H1 (cell line): ENCODE measurements at regions not wholly inside any gene's neighbourhood (a gene's known extent, or its start where the extent isn't known, plus 50 kb on each side); places are given as distances from the start of the nearest gene placed in this dataset.

Experiments
- CTCF ChIA-PET: fragments of 300-600 bp; sonication (Branson Sonifier 250); formaldehyde crosslinking; loops from one replicate; lab custom pipeline; 2021; ENCODE audit not compliant: partially characterized antibody; lab: Charles Lee
- POLR2A ChIA-PET: fragments of 300-600 bp; sonication (Branson Sonifier 250); formaldehyde crosslinking; loops from one replicate; lab custom pipeline; 2021; ENCODE audit warnings: inconsistent platforms; ENCODE audit not compliant: partially characterized antibody; lab: Charles Lee
- DNase-seq, 2 experiments: peaks; one replicate each; pipeline versions ENCODE4 v3.0.0 to v3.0.0-alpha.2; 2010 to 2022; ENCODE audit warnings: low spot score in 2 of 2, low read depth in 1 of 2, mixed read lengths in 1 of 2
- FAIRE-seq: peaks from 2 replicates; lab custom pipeline; 2011; peaks lifted over from hg19 to GRCh38; lab: Jason Lieb, UNC
- H2AFZ ChIP-seq: 2 replicates; pipeline ENCODE4 v1.8.1; 2012; ENCODE audit warnings: low read length, inconsistent platforms
- H2AK5ac ChIP-seq: 2 replicates; pipeline ENCODE4 v1.6.1; 2013; ENCODE audit warnings: low read depth, low read length
- H2BK120ac ChIP-seq: replicated peaks from 2 replicates; pipeline ENCODE3; 2013; ENCODE audit warnings: low read depth, low read length, inconsistent platforms
- H2BK12ac ChIP-seq: 2 replicates; pipeline ENCODE4 v1.6.1; 2013; ENCODE audit warnings: low read depth, low read length
- H2BK15ac ChIP-seq: 2 replicates; pipeline ENCODE4 v1.6.1; 2013; ENCODE audit warnings: low read length
- H2BK20ac ChIP-seq: 2 replicates; pipeline ENCODE4 v1.6.1; 2013; ENCODE audit warnings: low read length
- H2BK5ac ChIP-seq: 2 replicates; pipeline ENCODE4 v1.6.1; 2013; ENCODE audit warnings: low read depth, low read length
- H3K14ac ChIP-seq: 2 replicates; pipeline ENCODE4 v1.6.1; 2013; ENCODE audit warnings: inconsistent platforms; ENCODE audit not compliant: insufficient read length
- H3K18ac ChIP-seq: 2 replicates; pipeline ENCODE4 v1.6.1; 2013; ENCODE audit warnings: low read length; ENCODE audit errors: extremely low read depth
- H3K23ac ChIP-seq: 2 replicates; pipeline ENCODE4 v1.6.1; 2013; ENCODE audit warnings: inconsistent platforms; ENCODE audit not compliant: insufficient read length
- H3K23me2 ChIP-seq: 2 replicates; pipeline ENCODE4 v1.6.1; 2013; ENCODE audit warnings: low read depth, low read length
- H3K27ac ChIP-seq: 2 replicates; pipeline ENCODE4 v1.6.1; 2011; ENCODE audit warnings: low read depth, low read length, inconsistent platforms
- H3K27me3 ChIP-seq, 4 experiments: replicated peaks in 1 of 4; 1 replicate in 1 of 4; 2 replicates in 3 of 4; pipeline versions ENCODE4 v1.6.1 to v1.8.1; 2011 to 2013; ENCODE audit warnings: low read length in 3 of 4, mild to moderate bottlenecking in 3 of 4, inconsistent platforms in 2 of 4, mixed read lengths in 2 of 4, moderate library complexity in 1 of 4; ENCODE audit not compliant: control insufficient read depth in 3 of 4, insufficient read depth in 3 of 4; ENCODE audit errors: extremely low read depth in 1 of 4
- H3K36me3 ChIP-seq, 4 experiments: 2 replicates each; pipeline versions ENCODE4 v1.6.1 to v1.8.1; 2011 to 2013; ENCODE audit warnings: mild to moderate bottlenecking in 4 of 4, low read length in 3 of 4, moderate library complexity in 2 of 4, control low read depth in 1 of 4, inconsistent platforms in 1 of 4; ENCODE audit not compliant: insufficient read depth in 4 of 4, control insufficient read depth in 2 of 4
- H3K4ac ChIP-seq: replicated peaks from 2 replicates; pipeline ENCODE3; 2013; ENCODE audit warnings: low read length, low read depth, mixed read lengths, inconsistent platforms; ENCODE audit not compliant: insufficient read length
- H3K4me1 ChIP-seq, 4 experiments: replicated peaks in 1 of 4; 1 replicate in 1 of 4; 2 replicates in 3 of 4; pipeline versions ENCODE4 v1.6.1 to v1.8.1; 2011 to 2013; ENCODE audit warnings: low read length in 3 of 4, inconsistent platforms in 2 of 4, mixed read lengths in 1 of 4; ENCODE audit not compliant: insufficient read depth in 4 of 4, control insufficient read depth in 3 of 4
- H3K4me2 ChIP-seq, 2 experiments: 2 replicates each; pipeline versions ENCODE4 v1.6.1 to v1.8.1; 2011 to 2013; ENCODE audit warnings: low read depth in 2 of 2, low read length in 2 of 2, control low read depth in 1 of 2, inconsistent platforms in 1 of 2, mild to moderate bottlenecking in 1 of 2; ENCODE audit not compliant: insufficient read depth in 1 of 2
- H3K4me3 ChIP-seq, 4 experiments: fragments of 200-600, 300-600 bp in 1 of 4; sonication (generic), shearing (Covaris generic), sonication (Bioruptor Twin) in 1 of 4; 2 replicates each; pipeline versions ENCODE4 v1.5.1 to v1.8.1; 2011 to 2016; ENCODE audit warnings: low read length in 4 of 4, low read depth in 3 of 4, control low read depth in 2 of 4, inconsistent platforms in 2 of 4, mild to moderate bottlenecking in 2 of 4, mixed read lengths in 1 of 4, moderate library complexity in 1 of 4; ENCODE audit not compliant: insufficient read depth in 2 of 4; ENCODE audit errors: extremely low read depth in 1 of 4
- H3K56ac ChIP-seq: replicated peaks from 2 replicates; pipeline ENCODE3; 2013; ENCODE audit warnings: low read depth, mild to moderate bottlenecking, mixed read lengths, low read length, inconsistent platforms; ENCODE audit not compliant: insufficient read length
- H3K79me1 ChIP-seq: 2 replicates; pipeline ENCODE4 v1.6.1; 2013; ENCODE audit warnings: low read depth, low read length, control low read depth
- H3K79me2 ChIP-seq, 2 experiments: 2 replicates each; pipeline versions ENCODE4 v1.6.1 to v1.8.1; 2012 to 2013; ENCODE audit warnings: low read length in 2 of 2, mild to moderate bottlenecking in 2 of 2, inconsistent platforms in 1 of 2; ENCODE audit not compliant: insufficient read depth in 2 of 2, control insufficient read depth in 1 of 2
- H3K9ac ChIP-seq, 4 experiments: replicated peaks in 1 of 4; 1 replicate in 1 of 4; 2 replicates in 3 of 4; pipeline versions ENCODE4 v1.6.1 to v1.8.1; 2011 to 2013; ENCODE audit warnings: low read depth in 3 of 4, low read length in 3 of 4, control low read depth in 2 of 4, mild to moderate bottlenecking in 2 of 4, moderate library complexity in 2 of 4, inconsistent platforms in 1 of 4; ENCODE audit errors: extremely low read depth in 1 of 4
- H3K9me3 ChIP-seq, 2 experiments: 2 replicates each; pipeline versions ENCODE4 v1.6.1 to v1.8.1; 2012 to 2013; ENCODE audit warnings: mild to moderate bottlenecking in 2 of 2, moderate library complexity in 2 of 2, control low read depth in 1 of 2, inconsistent platforms in 1 of 2, low read depth in 1 of 2, low read length in 1 of 2, mixed read lengths in 1 of 2; ENCODE audit not compliant: insufficient read depth in 2 of 2
- H4K20me1 ChIP-seq, 2 experiments: replicated peaks in 1 of 2; 2 replicates each; pipeline versions ENCODE3 to v1.8.1; 2011 to 2013; ENCODE audit warnings: inconsistent platforms in 2 of 2, low read length in 2 of 2, mild to moderate bottlenecking in 1 of 2; ENCODE audit not compliant: insufficient read depth in 2 of 2, control insufficient read depth in 1 of 2
- H4K5ac ChIP-seq: 2 replicates; pipeline ENCODE4 v1.6.1; 2013; ENCODE audit warnings: low read length, low read depth, mixed read lengths, inconsistent platforms; ENCODE audit not compliant: insufficient read length
- H4K8ac ChIP-seq: 2 replicates; pipeline ENCODE4 v1.8.0; 2013; ENCODE audit warnings: mild to moderate bottlenecking, moderate library complexity, low read length, inconsistent platforms; ENCODE audit not compliant: insufficient read depth; ENCODE audit errors: extremely low read depth
- H4K91ac ChIP-seq: replicated peaks from 2 replicates; pipeline ENCODE3; 2013; ENCODE audit warnings: low read length, mixed read lengths, inconsistent platforms; ENCODE audit not compliant: insufficient read length
- CBX5 ChIP-seq: fragments of 300-800, 300-1000 bp; sonication (generic); IDR thresholded peaks from 2 replicates; pipeline ENCODE4 v1.7.1; 2016; ENCODE audit warnings: antibody characterized with exemption, low read length, low read depth
- HDAC2 ChIP-seq, 2 experiments: fragments of 300-600 bp in 1 of 2; sonication (generic) in 1 of 2; IDR thresholded peaks; 2 replicates each; pipeline ENCODE4 v1.6.1; 2011 to 2012; ENCODE audit warnings: low read depth in 2 of 2, low read length in 2 of 2, mild to moderate bottlenecking in 2 of 2, moderate library complexity in 2 of 2, borderline replicate concordance in 1 of 2, inconsistent platforms in 1 of 2
- KDM4A ChIP-seq: IDR thresholded peaks from one replicate; pipeline ENCODE4 v1.7.1; 2012; ENCODE audit warnings: low read depth, mild to moderate bottlenecking, moderate library complexity, low read length, inconsistent platforms; ENCODE audit not compliant: severe bottlenecking
- RAD21 ChIP-seq, 2 experiments: IDR thresholded peaks in 1 of 2; conservative IDR thresholded peaks in 1 of 2; 2 replicates each; pipeline ENCODE4 v1.6.1; 2011; ENCODE audit warnings: low read depth in 2 of 2, low read length in 2 of 2, improper control_type of control experiment in 1 of 2, inconsistent platforms in 1 of 2, mild to moderate bottlenecking in 1 of 2, moderate library complexity in 1 of 2
- SP1 ChIP-seq: IDR thresholded peaks from 2 replicates; pipeline ENCODE4 v1.6.1; 2011; ENCODE audit warnings: low read depth, low read length
- TAF1 ChIP-seq: IDR thresholded peaks from 2 replicates; pipeline ENCODE4 v1.6.1; 2011; ENCODE audit warnings: mild to moderate bottlenecking, low read depth, low read length
- WGBS, 2 experiments: shearing (Covaris generic) in 1 of 2; methylation state at CpG; one replicate each; pipeline versions ENCODE4 v1.1.6 to v1.1.7; 2013 to 2015; ENCODE audit warnings: low lambda C conversion rate in 2 of 2, mixed read lengths in 2 of 2, inconsistent platforms in 1 of 2, low coverage in 1 of 2, missing lambda C conversion rate in 1 of 2; ENCODE audit not compliant: insufficient replicate concordance in 2 of 2, insufficient coverage in 1 of 2, insufficient read length in 1 of 2; ENCODE audit errors: extremely low coverage in 1 of 2, missing lambda C conversion rate in 1 of 2; 5-methylcytosine and 5-hydroxymethylcytosine counted together
- TF ChIP-seq, protein P1 (sequence below), 3 experiments: IDR thresholded peaks; 1 replicate in 2 of 3; 2 replicates in 1 of 3; pipeline versions ENCODE4 v1.5.1 to v1.6.1; 2011; ENCODE audit warnings: low read length in 3 of 3, mild to moderate bottlenecking in 3 of 3, inconsistent platforms in 2 of 3, low read depth in 1 of 3, moderate library complexity in 1 of 3; ENCODE audit not compliant: insufficient read depth in 1 of 3; ENCODE audit errors: control extremely low read depth in 1 of 3

DNA sequence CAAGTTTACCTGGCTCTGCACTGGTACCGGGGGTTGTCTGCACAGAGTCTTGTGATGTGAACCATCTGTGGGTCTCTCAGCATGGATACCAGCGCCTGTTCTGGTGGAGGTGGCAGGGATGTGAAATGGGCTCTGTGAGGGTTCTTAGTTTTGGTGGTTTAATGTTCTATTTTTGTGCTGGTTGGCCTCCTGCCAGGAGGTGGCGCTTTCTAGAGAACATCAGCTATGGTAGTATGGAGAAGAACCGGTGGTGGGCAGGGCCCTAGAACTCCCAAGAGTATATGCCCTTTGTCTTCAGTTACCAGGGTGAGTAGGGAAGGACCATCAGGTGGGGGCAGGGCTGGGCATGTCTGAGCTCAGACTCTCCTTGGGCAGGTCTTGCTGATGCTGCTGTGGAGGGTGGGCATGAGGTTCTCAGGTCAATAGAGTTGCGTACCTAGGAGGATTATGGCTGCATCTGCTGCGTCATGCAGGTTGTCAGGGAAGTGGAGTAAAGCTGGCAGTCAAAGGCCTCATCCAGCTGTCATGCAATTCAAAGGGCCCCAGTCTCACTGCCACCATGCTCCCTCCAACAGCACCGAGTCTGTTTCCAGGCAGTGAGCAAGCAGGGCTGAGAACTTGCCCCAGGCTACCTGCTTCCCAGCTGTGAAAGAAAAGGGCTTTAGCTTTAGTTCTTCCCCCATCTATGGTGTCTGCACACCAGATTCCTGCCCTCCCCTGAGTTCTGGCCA lies 278.0 kb downstream of the METTL4 start:
- H3K79me1 ChIP-seq: no peaks in the 10 kb centered on the region
- no peaks in the 10 kb centered on the region for H4K20me1 ChIP-seq
- no peak overlapping the region for H4K8ac ChIP-seq
- H3K9me3 ChIP-seq: no peaks in the 10 kb centered on the region
- no peaks in the 10 kb centered on the region for H3K27me3 ChIP-seq
- no peak overlapping the region for H2BK120ac ChIP-seq
- no peak overlapping the region for H3K4ac ChIP-seq
- 89% methylated on average over 6 of the region's 7 CpGs; no CpG with 5 or more reads in 1 of the 2 experiments for WGBS, 2 experiments
- no peak overlapping the region for H4K91ac ChIP-seq
- no peaks in the 10 kb centered on the region for H3K79me2 ChIP-seq
- no peak overlapping the region for H3K4me3 ChIP-seq
- no peak overlapping the region for H4K5ac ChIP-seq
- no peak overlapping the region for H3K14ac ChIP-seq
- DNase-seq: peak in 1 of 2 experiments; percentile 55
- H3K18ac ChIP-seq: no peak overlapping the region
- H3K4me2 ChIP-seq: no peak overlapping the region
- no peak overlapping the region for H3K56ac ChIP-seq
- no peaks in the 10 kb centered on the region for H3K4me1 ChIP-seq
- no peak overlapping the region for H2BK20ac ChIP-seq
- CTCF ChIA-PET: interaction anchor here (0.7 to 3.0 kb wide), 8 partner anchors 8 to 169 kb away, joined by 3 to 13 read pairs (median 3); no protein-coding TSS in a partner anchor
- H2BK5ac ChIP-seq: no peak overlapping the region
- no peak for FAIRE-seq
- H2BK12ac ChIP-seq: no peak overlapping the region
- H2BK15ac ChIP-seq: no peak overlapping the region
- H3K36me3 ChIP-seq: no peaks in the 10 kb centered on the region
- peak overlapping the region; percentile 51 for H2AFZ ChIP-seq
- POLR2A ChIA-PET: no interaction called here
- H2AK5ac ChIP-seq: no peak overlapping the region
- no peak overlapping the region for H3K27ac ChIP-seq
- no peaks in the 10 kb centered on the region for H3K23me2 ChIP-seq
- no peak overlapping the region for H3K9ac ChIP-seq
- H3K23ac ChIP-seq: no peak overlapping the region
- TF ChIP-seq TAF1: no peak
- TF ChIP-seq HDAC2 (IDR thresholded peaks at IDR 0.05; ENCODE audit: borderline replicate concordance in 1 of 2, low read depth in 2 of 2, low read length in 2 of 2): no peak
- TF ChIP-seq CBX5: no peak
- TF ChIP-seq, protein P1, sequence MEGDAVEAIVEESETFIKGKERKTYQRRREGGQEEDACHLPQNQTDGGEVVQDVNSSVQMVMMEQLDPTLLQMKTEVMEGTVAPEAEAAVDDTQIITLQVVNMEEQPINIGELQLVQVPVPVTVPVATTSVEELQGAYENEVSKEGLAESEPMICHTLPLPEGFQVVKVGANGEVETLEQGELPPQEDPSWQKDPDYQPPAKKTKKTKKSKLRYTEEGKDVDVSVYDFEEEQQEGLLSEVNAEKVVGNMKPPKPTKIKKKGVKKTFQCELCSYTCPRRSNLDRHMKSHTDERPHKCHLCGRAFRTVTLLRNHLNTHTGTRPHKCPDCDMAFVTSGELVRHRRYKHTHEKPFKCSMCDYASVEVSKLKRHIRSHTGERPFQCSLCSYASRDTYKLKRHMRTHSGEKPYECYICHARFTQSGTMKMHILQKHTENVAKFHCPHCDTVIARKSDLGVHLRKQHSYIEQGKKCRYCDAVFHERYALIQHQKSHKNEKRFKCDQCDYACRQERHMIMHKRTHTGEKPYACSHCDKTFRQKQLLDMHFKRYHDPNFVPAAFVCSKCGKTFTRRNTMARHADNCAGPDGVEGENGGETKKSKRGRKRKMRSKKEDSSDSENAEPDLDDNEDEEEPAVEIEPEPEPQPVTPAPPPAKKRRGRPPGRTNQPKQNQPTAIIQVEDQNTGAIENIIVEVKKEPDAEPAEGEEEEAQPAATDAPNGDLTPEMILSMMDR (IDR thresholded peaks at IDR 0.05; ENCODE audit: control extremely low read depth in 1 of 3, insufficient read depth in 1 of 3, low read depth in 1 of 3, low read length in 3 of 3): peak in 2 of 3 experiments; percentile 16 to 30; a peak in 2 of 4 replicates
- TF ChIP-seq KDM4A: no peak
- TF ChIP-seq SP1: no peak
- peak in 1 of 2 experiments; percentile 6; a peak in 1 of 4 replicates for TF ChIP-seq RAD21 (IDR thresholded peaks at IDR 0.05 in 1 of 2, conservative IDR thresholded peaks at IDR 0.05 in 1 of 2; ENCODE audit: low read depth in 2 of 2, low read length in 2 of 2)
